CD4-positive, alpha-beta memory T cell (primary cell): ENCODE measurements at regions not wholly inside any gene's neighbourhood (a gene's known extent, or its start where the extent isn't known, plus 50 kb on each side); places are given as distances from the start of the nearest gene placed in this dataset.

Source experiments
- CTCF ChIA-PET: fragments of 350-600 bp; sonication (Branson Sonifier 250); formaldehyde crosslinking; loops from one replicate; lab custom pipeline; 2021; ENCODE audit warnings: inconsistent platforms; ENCODE audit not compliant: partially characterized antibody; lab: Charles Lee
- POLR2A ChIA-PET: fragments of 350-600 bp; sonication (Branson Sonifier 250); formaldehyde crosslinking; loops from one replicate; lab custom pipeline; 2021; ENCODE audit not compliant: partially characterized antibody; lab: Charles Lee
- DNase-seq, 5 donors: peaks; one replicate each; pipeline versions ENCODE4 v3.0.0 to v3.0.0-alpha.2; 2020 to 2022; ENCODE audit warnings: mixed read lengths in 1 of 5
- H3K27ac ChIP-seq: one replicate; pipeline ENCODE4 v1.7.0; 2013; ENCODE audit warnings: low read depth, low read length
- H3K27me3 ChIP-seq: 2 replicates; pipeline ENCODE4 v1.7.0; 2013; ENCODE audit warnings: mild to moderate bottlenecking, low read length, moderate library complexity; ENCODE audit not compliant: insufficient read depth
- H3K36me3 ChIP-seq: 2 replicates; pipeline ENCODE4 v1.7.0; 2013; ENCODE audit warnings: mild to moderate bottlenecking, low read length, moderate library complexity; ENCODE audit not compliant: insufficient read depth
- H3K4me1 ChIP-seq: 2 replicates; pipeline ENCODE4 v1.7.0; 2013; ENCODE audit warnings: mild to moderate bottlenecking, low read length, moderate library complexity; ENCODE audit not compliant: insufficient read depth
- H3K4me3 ChIP-seq, 2 donors: one replicate each; pipeline ENCODE4 v1.7.0; 2013; ENCODE audit warnings: low read length in 2 of 2, mild to moderate bottlenecking in 1 of 2
- H3K9me3 ChIP-seq, 2 donors: one replicate each; pipeline ENCODE4 v1.7.0; 2013; ENCODE audit warnings: low read length in 2 of 2, control low read depth in 1 of 2; ENCODE audit not compliant: control insufficient read depth in 1 of 2
- H3K27ac Mint-ChIP-seq, 7 donors: one replicate each; pipeline ENCODE4 v1.8.0; 2020 to 2021; ENCODE audit warnings: mixed read lengths in 7 of 7, mild to moderate bottlenecking in 6 of 7, inconsistent platforms in 3 of 7, moderate library complexity in 3 of 7
- H3K27me3 Mint-ChIP-seq, 2 donors: one replicate each; pipeline ENCODE4 v1.8.0; 2020 to 2021; ENCODE audit warnings: mixed read lengths in 2 of 2
- H3K36me3 Mint-ChIP-seq, 2 donors: one replicate each; pipeline ENCODE4 v1.8.0; 2020 to 2021; ENCODE audit warnings: mixed read lengths in 2 of 2, inconsistent platforms in 1 of 2, mild to moderate bottlenecking in 1 of 2
- H3K4me1 Mint-ChIP-seq, 4 donors: one replicate each; pipeline ENCODE4 v1.8.0; 2020 to 2021; ENCODE audit warnings: mixed read lengths in 4 of 4, mild to moderate bottlenecking in 1 of 4
- H3K4me3 Mint-ChIP-seq, 8 donors: one replicate each; pipeline ENCODE4 v1.8.0; 2020 to 2021; ENCODE audit warnings: mixed read lengths in 8 of 8, mild to moderate bottlenecking in 7 of 8, moderate library complexity in 6 of 8, inconsistent platforms in 3 of 8
- H3K9me3 Mint-ChIP-seq, 8 donors: one replicate each; pipeline ENCODE4 v1.8.0; 2020 to 2021; ENCODE audit warnings: mixed read lengths in 8 of 8, mild to moderate bottlenecking in 5 of 8, inconsistent platforms in 3 of 8, moderate library complexity in 1 of 8
- intact Hi-C: fragments of 100-400 bp; cut with micrococcal nuclease; formaldehyde crosslinking; loops from one replicate; pipeline ENCODE4 v1.15.1; 2023

DNA sequence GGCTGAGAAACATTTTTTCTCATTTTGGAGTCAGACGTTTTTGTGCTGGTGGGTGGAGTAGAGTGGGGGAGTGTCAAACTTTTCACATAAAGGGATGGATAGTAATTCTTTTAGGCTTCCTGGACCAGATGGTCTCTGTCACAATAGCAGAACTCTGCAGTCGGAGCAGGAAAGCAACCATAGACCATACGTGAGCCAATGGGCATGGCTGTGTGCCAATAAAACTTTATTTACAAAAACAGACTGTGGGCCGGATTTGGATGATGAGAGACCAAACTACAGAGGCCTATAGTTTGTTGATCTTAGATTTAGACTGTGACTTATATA lies 70.8 kb upstream of the SLC22A23 start:
- Mint-ChIP-seq H3K27me3 (peaks cover 6 to 18% of the 10 kb centered on the region in 2 donors), H3K9me3 (no peaks in the 10 kb centered on the region), H3K4me1 (no peaks in the 10 kb centered on the region), H3K4me3 (no peak overlapping the region), H3K27ac (no peak overlapping the region), H3K36me3 (no peaks in the 10 kb centered on the region)
- Histone ChIP-seq H3K4me3 (no peak overlapping the region), H3K27me3 (no peaks in the 10 kb centered on the region), H3K27ac (no peak overlapping the region), H3K4me1 (no peaks in the 10 kb centered on the region), H3K9me3 (no peaks in the 10 kb centered on the region), H3K36me3 (no peaks in the 10 kb centered on the region)
- intact Hi-C loops, result no loop called here
- CTCF ChIA-PET, result no interaction called here
- POLR2A ChIA-PET, result no interaction called here
- DNase-seq, result no peak

DNA sequence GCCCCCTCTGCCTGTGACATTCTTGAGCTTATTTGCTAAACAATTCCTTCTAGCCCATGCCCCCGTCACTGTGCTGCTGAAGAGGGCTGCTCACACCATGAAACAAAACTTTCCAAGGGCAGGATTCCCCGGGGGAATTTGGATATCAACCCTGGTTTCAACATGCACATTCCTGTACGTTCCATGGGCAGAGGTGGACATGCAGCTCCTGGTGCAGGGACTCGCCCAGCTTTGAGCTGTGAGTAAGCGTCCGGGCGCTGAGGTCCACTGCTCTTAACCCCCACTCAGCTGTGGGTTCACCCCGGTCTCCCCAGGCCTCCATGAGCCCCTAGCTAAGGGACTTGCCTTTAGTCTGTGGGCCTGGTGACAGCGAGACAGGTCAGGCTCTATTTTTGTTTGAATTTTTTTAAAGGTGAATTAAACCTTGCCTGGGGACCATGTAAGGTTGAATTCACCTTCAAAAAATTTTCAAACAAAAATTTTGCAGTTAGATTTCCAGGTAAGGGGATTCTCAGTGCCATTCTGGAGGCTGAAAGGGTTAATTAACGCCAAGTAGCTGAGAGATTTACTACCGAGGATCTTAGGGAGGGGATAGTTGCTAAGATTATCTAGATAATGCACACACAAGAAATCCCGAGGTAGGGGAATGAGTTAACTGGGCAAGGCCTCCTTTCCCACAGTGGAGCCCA lies 70.3 kb upstream of the SLC22A23 start:
- no peak overlapping the region for H3K4me3 ChIP-seq
- ChIA-PET CTCF (no interaction called here), POLR2A (no interaction called here)
- no peaks in the 10 kb centered on the region for H3K36me3 ChIP-seq
- Mint-ChIP-seq H3K9me3 (no peaks in the 10 kb centered on the region), H3K27me3 (peaks cover 6 to 18% of the 10 kb centered on the region in 2 donors), H3K36me3 (no peaks in the 10 kb centered on the region), H3K4me1 (no peaks in the 10 kb centered on the region), H3K27ac (no peak overlapping the region), H3K4me3 (no peak overlapping the region)
- no peaks in the 10 kb centered on the region for H3K4me1 ChIP-seq
- DNase-seq, result no peak
- no peak overlapping the region for H3K27ac ChIP-seq
- intact Hi-C loops, result no loop called here
- no peaks in the 10 kb centered on the region for H3K9me3 ChIP-seq
- no peaks in the 10 kb centered on the region for H3K27me3 ChIP-seq

- no peak overlapping the region for H3K4me3 Mint-ChIP-seq
- CTCF ChIA-PET, result no interaction called here
- H3K27ac Mint-ChIP-seq, result no peak overlapping the region
Observed at GRCh38 chr6:3525915-3526314, 69.1 kb upstream of the SLC22A23 start.

DNA sequence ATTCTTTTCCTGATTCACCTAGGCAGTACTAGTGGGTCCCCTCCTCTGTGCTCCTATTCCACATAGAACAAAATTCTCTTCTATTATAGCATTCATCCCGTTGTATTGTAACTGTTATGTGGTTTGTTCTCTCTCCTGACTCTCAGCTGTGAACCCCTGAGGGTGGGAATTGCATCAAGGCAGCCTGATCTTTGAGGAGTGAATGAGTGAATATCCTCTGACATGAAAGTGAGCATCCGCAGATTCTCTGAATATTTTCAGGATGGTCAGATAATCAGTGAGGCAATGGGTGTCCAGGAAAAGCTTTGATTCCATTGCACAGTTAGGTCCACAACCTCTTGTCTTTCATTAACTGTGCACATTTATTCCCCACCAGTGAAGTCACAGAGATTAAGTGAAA lies 67.6 kb upstream of the SLC22A23 start:
- no peaks in the 10 kb centered on the region for H3K36me3 Mint-ChIP-seq
- H3K4me3 ChIP-seq, result no peak overlapping the region
- H3K9me3 Mint-ChIP-seq, result peaks cover 0 to 2% (median 0%) of the 10 kb centered on the region in 8 donors
- DNase-seq, result no peak
- no peaks in the 10 kb centered on the region for H3K4me1 ChIP-seq
- no peak overlapping the region for H3K27ac ChIP-seq
- H3K4me3 Mint-ChIP-seq, result no peak overlapping the region
- H3K27ac Mint-ChIP-seq, result no peak overlapping the region
- H3K27me3 ChIP-seq, result no peaks in the 10 kb centered on the region
- no peaks in the 10 kb centered on the region for H3K36me3 ChIP-seq
- no peaks in the 10 kb centered on the region for H3K9me3 ChIP-seq
- no peaks in the 10 kb centered on the region for H3K4me1 Mint-ChIP-seq
- CTCF ChIA-PET, result no interaction called here
- POLR2A ChIA-PET, result no interaction called here
- intact Hi-C loops, result no loop called here
- H3K27me3 Mint-ChIP-seq, result peaks cover 4 to 25% of the 10 kb centered on the region in 2 donors

More at GRCh38 chr6:3525915-3526314, 69.1 kb upstream of the SLC22A23 start:
- no peak for DNase-seq
- peaks cover 6 to 23% of the 10 kb centered on the region in 2 donors for H3K27me3 Mint-ChIP-seq
- Histone ChIP-seq H3K4me1 (no peaks in the 10 kb centered on the region), H3K27ac (no peak overlapping the region), H3K4me3 (no peak overlapping the region), H3K27me3 (no peaks in the 10 kb centered on the region), H3K36me3 (no peaks in the 10 kb centered on the region), H3K9me3 (no peaks in the 10 kb centered on the region)
- H3K9me3 Mint-ChIP-seq, result no peaks in the 10 kb centered on the region
- no peaks in the 10 kb centered on the region for H3K4me1 Mint-ChIP-seq
- POLR2A ChIA-PET, result no interaction called here
- intact Hi-C loops, result no loop called here
- H3K36me3 Mint-ChIP-seq, result no peaks in the 10 kb centered on the region

DNA sequence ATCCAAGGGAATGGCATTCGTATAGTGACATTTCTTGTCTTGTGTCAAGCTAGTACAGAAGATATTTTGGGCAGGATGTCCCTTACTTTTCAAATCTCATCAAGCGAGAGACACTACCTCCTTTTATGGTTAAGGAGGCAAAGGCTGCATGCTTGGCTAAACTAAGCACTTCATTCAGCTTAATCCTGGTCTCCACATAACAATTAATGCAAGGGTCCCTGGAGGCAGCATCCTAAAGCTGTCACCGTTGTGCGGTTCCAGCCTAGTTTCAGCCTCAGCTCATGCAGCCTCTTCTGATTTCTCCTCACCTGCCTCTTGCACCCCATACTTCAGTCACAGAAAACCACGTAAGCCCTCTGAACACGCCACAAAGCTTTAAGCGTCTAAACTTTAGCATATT lies 67.1 kb upstream of the SLC22A23 start:
- no peaks in the 10 kb centered on the region for H3K27me3 ChIP-seq
- no peak overlapping the region for H3K27ac ChIP-seq
- Mint-ChIP-seq H3K36me3 (no peaks in the 10 kb centered on the region), H3K9me3 (peaks cover 0 to 2% (median 0%) of the 10 kb centered on the region in 8 donors), H3K4me1 (no peaks in the 10 kb centered on the region), H3K27ac (no peak overlapping the region), H3K27me3 (peaks cover 4 to 25% of the 10 kb centered on the region in 2 donors), H3K4me3 (no peak overlapping the region)
- CTCF ChIA-PET, result interaction anchor here (1.4 kb wide), 1 partner anchor 27 kb away, joined by 3 read pairs; no protein-coding TSS in a partner anchor
- POLR2A ChIA-PET, result no interaction called here
- no peaks in the 10 kb centered on the region for H3K36me3 ChIP-seq
- no peaks in the 10 kb centered on the region for H3K4me1 ChIP-seq
- no peak for DNase-seq
- intact Hi-C loops, result no loop called here
- no peaks in the 10 kb centered on the region for H3K9me3 ChIP-seq
- no peak overlapping the region for H3K4me3 ChIP-seq

- peaks cover 0 to 2% (median 0%) of the 10 kb centered on the region in 8 donors for H3K9me3 Mint-ChIP-seq
- no peak overlapping the region for H3K4me3 ChIP-seq
- H3K4me1 ChIP-seq, result no peaks in the 10 kb centered on the region
- H3K9me3 ChIP-seq, result no peaks in the 10 kb centered on the region
- no peaks in the 10 kb centered on the region for H3K27me3 ChIP-seq
- no peaks in the 10 kb centered on the region for H3K4me1 Mint-ChIP-seq
- no peak for DNase-seq
- no peaks in the 10 kb centered on the region for H3K36me3 Mint-ChIP-seq
- no peak overlapping the region for H3K4me3 Mint-ChIP-seq
- H3K36me3 ChIP-seq, result no peaks in the 10 kb centered on the region
- no peak overlapping the region for H3K27ac Mint-ChIP-seq
- peaks cover 4 to 25% of the 10 kb centered on the region in 2 donors for H3K27me3 Mint-ChIP-seq
- H3K27ac ChIP-seq, result no peak overlapping the region
- intact Hi-C loops, result no loop called here
- POLR2A ChIA-PET, result no interaction called here
- CTCF ChIA-PET, result interaction anchor here (1.4 kb wide), 1 partner anchor 27 kb away, joined by 3 read pairs; no protein-coding TSS in a partner anchor
Observed at GRCh38 chr6:3523271-3523670, 66.4 kb upstream of the SLC22A23 start.

DNA sequence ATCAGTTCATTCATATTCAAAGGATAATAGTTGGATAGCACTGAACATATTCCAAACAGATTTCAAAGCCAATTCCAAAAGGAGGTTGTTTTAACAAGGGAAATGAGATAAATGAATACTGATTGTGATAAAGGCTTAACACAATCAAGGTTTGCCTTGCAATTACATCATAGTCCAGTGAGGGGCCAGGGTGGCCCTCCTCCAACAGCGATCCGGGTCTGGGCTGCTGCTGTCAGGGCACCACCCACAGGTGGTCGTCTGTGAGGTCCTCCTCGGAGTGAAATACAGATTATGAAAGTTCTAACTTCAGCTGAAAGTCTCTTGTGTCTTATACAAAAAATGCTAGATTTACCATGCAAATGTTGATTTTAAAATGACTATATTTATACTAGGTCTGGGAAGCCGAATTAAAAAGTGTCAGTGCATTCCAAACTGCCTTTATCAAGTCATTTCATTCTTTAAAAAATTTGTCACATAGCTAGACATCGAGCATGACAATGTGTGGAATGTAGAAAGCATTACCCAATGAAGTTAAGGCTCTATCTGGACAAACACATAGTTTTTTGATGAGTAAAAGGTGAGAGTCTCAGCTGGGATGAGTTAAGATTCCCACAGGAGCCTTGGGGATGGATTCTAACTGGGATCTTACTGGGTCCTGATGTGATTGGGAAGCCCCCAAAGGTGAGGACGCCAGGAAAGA lies 65.9 kb upstream of the SLC22A23 start:
- H3K36me3 ChIP-seq, result no peaks in the 10 kb centered on the region
- H3K36me3 Mint-ChIP-seq, result no peaks in the 10 kb centered on the region
- H3K27ac ChIP-seq, result no peak overlapping the region
- H3K27me3 ChIP-seq, result no peaks in the 10 kb centered on the region
- H3K4me3 Mint-ChIP-seq, result no peak overlapping the region
- ChIA-PET POLR2A (no interaction called here), CTCF (interaction anchor here (1.4 kb wide), 1 partner anchor 26 kb away, joined by 3 read pairs; no protein-coding TSS in a partner anchor)
- H3K4me1 ChIP-seq, result no peaks in the 10 kb centered on the region
- no peak for DNase-seq
- no peak overlapping the region for H3K4me3 ChIP-seq
- no peaks in the 10 kb centered on the region for H3K9me3 ChIP-seq
- no peaks in the 10 kb centered on the region for H3K4me1 Mint-ChIP-seq
- peaks cover 6 to 25% of the 10 kb centered on the region in 2 donors for H3K27me3 Mint-ChIP-seq
- H3K27ac Mint-ChIP-seq, result no peak overlapping the region
- intact Hi-C loops, result no loop called here
- peaks cover 0 to 2% (median 0%) of the 10 kb centered on the region in 8 donors for H3K9me3 Mint-ChIP-seq
